ENCODE measurements at regions not wholly inside any gene's neighbourhood (a gene's known extent, or its start where the extent isn't known, plus 50 kb on each side); places are given as distances from the start of the nearest gene placed in this dataset.
A peak's percentile ranks its signal among the peaks of the same experiment; 100 is the strongest.

DNA sequence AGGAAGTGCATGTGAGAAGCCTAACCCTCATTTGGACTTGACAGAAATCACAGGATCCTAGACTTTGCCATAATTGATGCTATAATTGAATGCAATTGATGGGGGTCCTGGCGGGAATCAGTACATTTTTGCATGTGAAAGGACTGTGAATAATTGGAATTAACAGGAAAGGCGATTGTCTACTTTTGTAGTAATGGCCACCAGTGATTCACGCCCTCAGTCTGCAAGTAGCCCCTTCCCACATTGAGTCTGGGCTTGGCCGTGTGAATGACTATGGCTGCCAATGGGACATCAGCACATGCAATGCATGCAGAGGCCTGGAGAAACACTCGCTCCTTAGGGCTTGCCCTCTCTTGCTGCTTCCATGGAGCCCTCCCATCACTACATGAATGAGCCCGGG lies 107.8 kb upstream of the OSMR start:
- 96% methylated on average over 5 of the region's 6 CpGs for WGBS (ENCODE audit: insufficient coverage)

DNA sequence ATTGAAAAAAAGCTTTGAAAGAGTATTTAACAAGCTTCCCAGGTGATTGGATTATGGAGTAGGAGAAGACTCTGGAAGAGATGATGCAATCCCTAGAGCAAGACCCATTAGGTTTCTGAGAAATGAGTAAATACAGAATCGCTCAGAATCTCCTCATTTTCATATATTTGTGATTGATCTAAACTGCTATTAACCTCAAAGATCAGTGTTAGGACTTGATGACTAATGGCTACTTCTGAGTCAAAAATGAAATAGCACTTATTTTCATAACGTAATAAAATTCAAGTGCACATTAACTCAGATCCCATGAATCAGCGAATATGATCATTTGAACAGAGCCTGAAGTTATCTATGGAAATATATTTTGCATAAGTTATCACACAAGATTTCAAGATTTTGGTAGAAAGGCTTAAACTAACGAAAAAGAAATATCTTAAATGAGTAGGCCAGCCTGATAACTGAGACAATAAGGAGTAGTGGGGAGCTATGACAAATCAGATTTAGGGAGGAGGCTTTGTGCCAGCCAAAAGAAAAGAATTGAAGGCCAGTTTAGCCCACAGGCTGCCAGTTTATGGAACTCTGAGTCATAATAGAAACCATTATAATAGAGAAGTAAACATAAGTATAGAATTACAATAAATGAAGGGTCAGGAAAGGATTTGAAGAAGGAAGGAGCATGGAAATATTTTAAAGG lies 106.7 kb upstream of the OSMR start:
- 50% methylated on average over 1 of the region's 4 CpGs for WGBS (ENCODE audit: insufficient coverage)
- no peak for DNase-seq

More for the DNA sequence above, 107.8 kb upstream of the OSMR start:
- peaks cover 0 to 5% (median 0%) of the 10 kb centered on the region in 5 experiments for H3K27me3 ChIP-seq (replicated peaks in 2 of 5; ENCODE audit: control insufficient read depth in 4 of 5, insufficient read depth in 5 of 5, low read length in 4 of 5)
- POLR2A ChIA-PET, result no interaction called here
- no peak overlapping the region for H3K4me3 ChIP-seq (ENCODE audit: control insufficient read depth in 1 of 7, extremely low read depth in 1 of 7, insufficient read depth in 4 of 7, low read depth in 2 of 7, low read length in 6 of 7)
- H3K4me1 ChIP-seq (ENCODE audit: control extremely low read depth in 1 of 4, control insufficient read depth in 4 of 4, insufficient read depth in 4 of 4, low read length in 3 of 4), result no peaks in the 10 kb centered on the region
- no peak for DNase-seq
- H3K27ac ChIP-seq (ENCODE audit: insufficient read depth in 1 of 2, low read depth in 1 of 2, low read length in 2 of 2, poor library complexity in 1 of 2, severe bottlenecking in 2 of 2), result no peak overlapping the region
- no peaks in the 10 kb centered on the region for H3K36me3 ChIP-seq (ENCODE audit: control insufficient read depth in 4 of 4, insufficient read depth in 4 of 4, low read length in 3 of 4)
- peaks cover 0 to 7% (median 3%) of the 10 kb centered on the region in 5 experiments for H3K9me3 ChIP-seq (ENCODE audit: control extremely low read depth in 1 of 5, control insufficient read depth in 4 of 5, insufficient read depth in 2 of 5, low read depth in 1 of 5, low read length in 4 of 5)
- CTCF ChIA-PET, result no interaction called here

DNA sequence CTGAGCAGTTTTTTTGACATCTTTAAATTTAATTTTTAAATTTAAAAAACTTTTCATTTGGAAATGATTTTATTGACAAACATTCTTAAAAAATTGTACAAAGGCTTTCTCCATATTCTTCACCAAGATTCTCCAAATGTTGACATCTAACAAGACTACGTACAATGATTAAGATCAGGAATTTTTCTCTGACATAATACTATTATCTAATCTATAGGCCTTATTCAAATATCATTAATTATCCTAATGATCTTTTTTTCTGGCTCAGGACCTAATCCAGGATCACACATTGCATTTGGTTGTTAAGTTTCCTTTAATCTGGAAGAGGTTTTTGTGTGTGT lies 106.1 kb upstream of the OSMR start:
- CTCF ChIA-PET, result no interaction called here
- peaks cover 3 to 19% (median 6%) of the 10 kb centered on the region in 5 experiments for H3K9me3 ChIP-seq (ENCODE audit: control extremely low read depth in 1 of 5, control insufficient read depth in 4 of 5, insufficient read depth in 2 of 5, low read depth in 1 of 5, low read length in 4 of 5)
- no peak overlapping the region for H3K4me3 ChIP-seq (ENCODE audit: control insufficient read depth in 1 of 7, extremely low read depth in 1 of 7, insufficient read depth in 4 of 7, low read depth in 2 of 7, low read length in 6 of 7)
- H3K36me3 ChIP-seq (ENCODE audit: control insufficient read depth in 4 of 4, insufficient read depth in 4 of 4, low read length in 3 of 4), result no peaks in the 10 kb centered on the region
- no CpG with 5 or more reads among the region's 1 CpG for WGBS (ENCODE audit: insufficient coverage)
- POLR2A ChIA-PET, result no interaction called here
- H3K4me1 ChIP-seq (ENCODE audit: control extremely low read depth in 1 of 4, control insufficient read depth in 4 of 4, insufficient read depth in 4 of 4, low read length in 3 of 4), result no peaks in the 10 kb centered on the region
- no peak for DNase-seq
- no peak overlapping the region for H3K27ac ChIP-seq (ENCODE audit: insufficient read depth in 1 of 2, low read depth in 1 of 2, low read length in 2 of 2, poor library complexity in 1 of 2, severe bottlenecking in 2 of 2)
- H3K27me3 ChIP-seq (replicated peaks in 2 of 5; ENCODE audit: control insufficient read depth in 4 of 5, insufficient read depth in 5 of 5, low read length in 4 of 5), result peaks cover 0 to 4% (median 0%) of the 10 kb centered on the region in 5 experiments

More for the DNA sequence above, 106.7 kb upstream of the OSMR start:
- Histone ChIP-seq H3K4me1 (ENCODE audit: control extremely low read depth in 1 of 4, control insufficient read depth in 4 of 4, insufficient read depth in 4 of 4, low read length in 3 of 4) (no peaks in the 10 kb centered on the region), H3K9me3 (ENCODE audit: control extremely low read depth in 1 of 5, control insufficient read depth in 4 of 5, insufficient read depth in 2 of 5, low read depth in 1 of 5, low read length in 4 of 5) (peaks cover 3 to 19% (median 5%) of the 10 kb centered on the region in 5 experiments), H3K36me3 (ENCODE audit: control insufficient read depth in 4 of 4, insufficient read depth in 4 of 4, low read length in 3 of 4) (no peaks in the 10 kb centered on the region), H3K27me3 (replicated peaks in 2 of 5; ENCODE audit: control insufficient read depth in 4 of 5, insufficient read depth in 5 of 5, low read length in 4 of 5) (peaks cover 0 to 4% (median 0%) of the 10 kb centered on the region in 5 experiments), H3K27ac (ENCODE audit: insufficient read depth in 1 of 2, low read depth in 1 of 2, low read length in 2 of 2, poor library complexity in 1 of 2, severe bottlenecking in 2 of 2) (no peak overlapping the region), H3K4me3 (ENCODE audit: control insufficient read depth in 1 of 7, extremely low read depth in 1 of 7, insufficient read depth in 4 of 7, low read depth in 2 of 7, low read length in 6 of 7) (no peak overlapping the region)
- CTCF ChIA-PET, result no interaction called here
- POLR2A ChIA-PET, result no interaction called here

DNA sequence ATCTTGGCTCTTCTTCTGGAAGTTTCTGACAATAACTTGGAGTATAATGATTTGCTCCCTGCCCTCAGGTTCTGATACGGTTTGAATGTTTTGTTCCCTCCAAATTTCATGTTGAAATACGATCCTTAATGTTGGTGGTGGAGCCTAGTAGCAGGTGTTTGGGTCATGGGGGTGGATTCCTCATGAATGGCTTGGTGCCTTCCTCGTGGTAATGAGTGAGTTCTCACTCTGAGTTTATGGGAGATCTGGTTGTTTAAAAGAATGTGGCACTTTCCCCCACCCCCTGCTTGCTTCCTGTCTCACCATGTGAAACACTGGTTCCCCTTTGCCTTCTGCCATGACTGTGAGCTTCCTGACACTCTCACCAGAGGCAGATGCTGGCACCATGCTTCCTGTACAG lies 103.0 kb upstream of the OSMR start:
- H3K27me3 ChIP-seq (replicated peaks in 2 of 5; ENCODE audit: control insufficient read depth in 4 of 5, insufficient read depth in 5 of 5, low read length in 4 of 5), result peaks cover 0 to 8% (median 0%) of the 10 kb centered on the region in 5 experiments
- CTCF ChIA-PET, result no interaction called here
- H3K27ac ChIP-seq (ENCODE audit: insufficient read depth in 1 of 2, low read depth in 1 of 2, low read length in 2 of 2, poor library complexity in 1 of 2, severe bottlenecking in 2 of 2), result no peak overlapping the region
- POLR2A ChIA-PET, result no interaction called here
- H3K4me1 ChIP-seq (ENCODE audit: control extremely low read depth in 1 of 4, control insufficient read depth in 4 of 4, insufficient read depth in 4 of 4, low read length in 3 of 4), result no peaks in the 10 kb centered on the region
- WGBS (ENCODE audit: insufficient coverage), result no CpG with 5 or more reads among the region's 3 CpGs
- H3K9me3 ChIP-seq (ENCODE audit: control extremely low read depth in 1 of 5, control insufficient read depth in 4 of 5, insufficient read depth in 2 of 5, low read depth in 1 of 5, low read length in 4 of 5), result peaks cover 3 to 19% (median 6%) of the 10 kb centered on the region in 5 experiments
- peak in 1 of 3 donors; percentile 2 for DNase-seq
- no peaks in the 10 kb centered on the region for H3K36me3 ChIP-seq (ENCODE audit: control insufficient read depth in 4 of 4, insufficient read depth in 4 of 4, low read length in 3 of 4)
- H3K4me3 ChIP-seq (ENCODE audit: control insufficient read depth in 1 of 7, extremely low read depth in 1 of 7, insufficient read depth in 4 of 7, low read depth in 2 of 7, low read length in 6 of 7), result no peak overlapping the region

DNA sequence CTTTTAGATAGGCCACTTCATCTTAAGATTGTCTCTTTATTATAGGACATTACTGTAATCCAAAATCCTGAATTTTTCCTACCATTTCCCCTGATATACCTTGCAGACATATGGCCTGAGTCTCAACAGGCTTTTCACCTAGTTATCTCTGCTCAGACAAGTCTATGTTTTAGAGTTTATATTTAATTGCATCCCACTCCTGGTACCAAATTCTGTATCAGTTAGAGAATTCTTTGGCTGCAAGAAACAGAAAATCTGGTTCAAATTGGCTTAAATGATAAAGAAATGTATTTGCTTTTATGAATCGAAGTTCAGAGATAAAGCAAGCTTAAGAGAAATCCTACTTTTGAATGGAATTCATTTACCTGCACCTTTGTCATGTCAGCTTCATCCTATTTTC lies 102.2 kb upstream of the OSMR start:
- Histone ChIP-seq H3K4me3 (ENCODE audit: control insufficient read depth in 1 of 7, extremely low read depth in 1 of 7, insufficient read depth in 4 of 7, low read depth in 2 of 7, low read length in 6 of 7) (no peak overlapping the region), H3K36me3 (ENCODE audit: control insufficient read depth in 4 of 4, insufficient read depth in 4 of 4, low read length in 3 of 4) (no peaks in the 10 kb centered on the region), H3K27ac (ENCODE audit: insufficient read depth in 1 of 2, low read depth in 1 of 2, low read length in 2 of 2, poor library complexity in 1 of 2, severe bottlenecking in 2 of 2) (no peak overlapping the region), H3K4me1 (ENCODE audit: control extremely low read depth in 1 of 4, control insufficient read depth in 4 of 4, insufficient read depth in 4 of 4, low read length in 3 of 4) (no peaks in the 10 kb centered on the region), H3K9me3 (ENCODE audit: control extremely low read depth in 1 of 5, control insufficient read depth in 4 of 5, insufficient read depth in 2 of 5, low read depth in 1 of 5, low read length in 4 of 5) (peaks cover 3 to 14% (median 6%) of the 10 kb centered on the region in 5 experiments), H3K27me3 (replicated peaks in 2 of 5; ENCODE audit: control insufficient read depth in 4 of 5, insufficient read depth in 5 of 5, low read length in 4 of 5) (peaks cover 0 to 8% (median 0%) of the 10 kb centered on the region in 5 experiments)
- ChIA-PET CTCF (no interaction called here), POLR2A (no interaction called here)
- WGBS (ENCODE audit: insufficient coverage), result 67% methylated on average over 1 of the region's 1 CpG
- no peak for DNase-seq

DNA sequence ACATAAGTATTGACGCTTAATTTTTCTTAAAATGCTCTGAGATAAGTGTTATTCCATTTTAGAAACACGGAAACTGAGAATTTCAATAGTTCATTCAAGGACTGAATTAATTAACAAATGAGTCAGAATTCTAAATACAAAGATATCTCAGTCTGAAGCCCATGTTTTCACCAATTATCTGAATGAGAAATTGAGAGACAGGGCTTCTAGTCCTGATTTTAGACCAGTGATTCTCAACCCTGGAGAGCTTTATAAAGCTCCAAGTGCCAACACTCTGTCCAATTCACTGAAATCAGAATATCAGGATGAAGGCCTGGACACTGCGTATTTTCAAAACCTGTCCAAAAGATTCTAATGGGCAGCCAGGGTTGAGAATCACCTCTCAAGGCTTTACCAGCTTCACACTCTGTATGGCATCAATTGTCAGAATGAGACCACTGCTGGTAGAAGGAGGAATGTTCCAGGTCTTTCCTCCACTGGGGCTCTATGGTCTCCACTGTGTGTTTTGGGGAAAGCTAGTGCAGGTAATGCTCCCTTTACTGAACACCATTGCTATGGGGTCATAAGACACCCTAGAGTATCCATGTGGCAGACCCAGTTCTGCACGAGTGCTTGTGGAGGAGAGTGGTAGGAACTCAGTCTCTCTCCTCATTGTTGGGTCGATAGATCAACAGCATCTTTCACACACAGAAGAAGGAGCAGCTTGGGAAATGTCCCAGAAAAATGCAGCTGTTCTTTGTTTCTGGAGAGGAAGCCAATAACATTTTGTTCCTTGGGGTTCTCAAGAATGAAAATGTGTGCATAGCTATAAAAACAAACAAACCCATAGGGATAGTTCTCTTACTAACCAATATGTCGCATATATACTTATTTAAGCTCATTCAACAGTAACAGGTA lies 99.7 kb upstream of the OSMR start:
- no peaks in the 10 kb centered on the region for H3K4me1 ChIP-seq (ENCODE audit: control extremely low read depth in 1 of 4, control insufficient read depth in 4 of 4, insufficient read depth in 4 of 4, low read length in 3 of 4)
- no peak for DNase-seq
- H3K27me3 ChIP-seq (replicated peaks in 2 of 5; ENCODE audit: control insufficient read depth in 4 of 5, insufficient read depth in 5 of 5, low read length in 4 of 5), result peaks cover 0 to 15% (median 0%) of the 10 kb centered on the region in 5 experiments
- CTCF ChIA-PET, result no interaction called here
- no peak overlapping the region for H3K4me3 ChIP-seq (ENCODE audit: control insufficient read depth in 1 of 7, extremely low read depth in 1 of 7, insufficient read depth in 4 of 7, low read depth in 2 of 7, low read length in 6 of 7)
- no peak overlapping the region for H3K27ac ChIP-seq (ENCODE audit: insufficient read depth in 1 of 2, low read depth in 1 of 2, low read length in 2 of 2, poor library complexity in 1 of 2, severe bottlenecking in 2 of 2)
- H3K36me3 ChIP-seq (ENCODE audit: control insufficient read depth in 4 of 4, insufficient read depth in 4 of 4, low read length in 3 of 4), result no peaks in the 10 kb centered on the region
- POLR2A ChIA-PET, result no interaction called here
- H3K9me3 ChIP-seq (ENCODE audit: control extremely low read depth in 1 of 5, control insufficient read depth in 4 of 5, insufficient read depth in 2 of 5, low read depth in 1 of 5, low read length in 4 of 5), result peaks cover 3 to 14% (median 6%) of the 10 kb centered on the region in 5 experiments
- WGBS (ENCODE audit: insufficient coverage), result 100% methylated on average over 2 of the region's 6 CpGs

DNA sequence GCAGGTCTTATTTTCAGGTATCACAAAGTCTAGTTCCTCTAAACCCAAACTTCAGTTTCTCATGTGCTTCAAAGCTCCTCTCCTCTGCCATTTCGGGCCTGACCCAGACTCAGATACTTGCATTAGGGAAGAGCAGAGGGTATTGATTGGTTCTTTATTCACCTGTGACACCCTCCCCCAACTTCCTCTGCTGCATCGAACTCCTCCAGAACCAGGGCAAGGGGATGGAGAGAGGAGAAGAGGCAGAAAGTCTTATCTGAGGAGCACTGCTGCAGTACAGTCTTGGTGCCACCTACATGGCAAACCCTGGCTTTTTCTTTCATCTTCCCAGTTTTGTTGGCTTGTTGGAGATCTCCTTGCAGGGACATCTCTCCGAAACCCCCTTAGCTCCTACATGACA lies 96.0 kb upstream of the OSMR start:
- Histone ChIP-seq H3K9me3 (ENCODE audit: control extremely low read depth in 1 of 5, control insufficient read depth in 4 of 5, insufficient read depth in 2 of 5, low read depth in 1 of 5, low read length in 4 of 5) (no peaks in the 10 kb centered on the region), H3K4me3 (ENCODE audit: control insufficient read depth in 1 of 7, extremely low read depth in 1 of 7, insufficient read depth in 4 of 7, low read depth in 2 of 7, low read length in 6 of 7) (no peak overlapping the region), H3K4me1 (ENCODE audit: control extremely low read depth in 1 of 4, control insufficient read depth in 4 of 4, insufficient read depth in 4 of 4, low read length in 3 of 4) (no peaks in the 10 kb centered on the region), H3K27me3 (replicated peaks in 2 of 5; ENCODE audit: control insufficient read depth in 4 of 5, insufficient read depth in 5 of 5, low read length in 4 of 5) (peaks cover 0 to 25% (median 3%) of the 10 kb centered on the region in 5 experiments), H3K27ac (ENCODE audit: insufficient read depth in 1 of 2, low read depth in 1 of 2, low read length in 2 of 2, poor library complexity in 1 of 2, severe bottlenecking in 2 of 2) (no peak overlapping the region), H3K36me3 (ENCODE audit: control insufficient read depth in 4 of 4, insufficient read depth in 4 of 4, low read length in 3 of 4) (no peaks in the 10 kb centered on the region)
- ChIA-PET POLR2A (no interaction called here), CTCF (no interaction called here)
- 88% methylated on average over 3 of the region's 3 CpGs for WGBS (ENCODE audit: insufficient coverage)
- DNase-seq, result no peak

All from common myeloid progenitor, CD34-positive (primary cell).